ENCODE measurements at regions not wholly inside any gene's neighbourhood (a gene's known extent, or its start where the extent isn't known, plus 50 kb on each side); places are given as distances from the start of the nearest gene placed in this dataset.
"Not testable (repeated sequence)": the region's sequence is repeated elsewhere in the genome, so short reads cannot be mapped to it uniquely, and the experiment has no call there.

GRCh38 chr16:17983114-17983513 lies 353.4 kb downstream of the NPIPA8 start:
- DNase-seq: no peak

GRCh38 chr16:17977260-17977659 lies 359.3 kb downstream of the NPIPA8 start:
- no peak for DNase-seq

- DNase-seq: peak; percentile 63
Measured at GRCh38 chr16:17972460-17972943, 364.0 kb downstream of the NPIPA8 start.

GRCh38 chr16:17970816-17971331 lies 365.7 kb downstream of the NPIPA8 start:
- DNase-seq: no peak

- DNase-seq: no peak
Measured at GRCh38 chr16:17970157-17970765, 366.3 kb downstream of the NPIPA8 start.

GRCh38 chr16:17965133-17965900 lies 371.2 kb downstream of the NPIPA8 start:
- no peak for DNase-seq

GRCh38 chr16:17964196-17964595 lies 372.3 kb downstream of the NPIPA8 start:
- no peak for DNase-seq

- DNase-seq: no peak
Measured at GRCh38 chr16:17963185-17963836, 373.2 kb downstream of the NPIPA8 start.

GRCh38 chr16:17962726-17963125 lies 373.8 kb downstream of the NPIPA8 start:
- no peak for DNase-seq

GRCh38 chr16:17961822-17962221 lies 374.7 kb downstream of the NPIPA8 start:
- DNase-seq: not testable (repeated sequence)

- DNase-seq: peak; percentile 7
Measured at GRCh38 chr16:17951378-17951777, 385.2 kb downstream of the NPIPA8 start.

- no peak for DNase-seq
Measured at GRCh38 chr16:17949982-17950250, 386.6 kb downstream of the NPIPA8 start.

GRCh38 chr16:17949141-17949981 lies 387.2 kb downstream of the NPIPA8 start:
- DNase-seq: no peak

GRCh38 chr16:17947637-17948036 lies 388.9 kb downstream of the NPIPA8 start:
- no peak for DNase-seq

GRCh38 chr16:17947165-17947564 lies 389.4 kb downstream of the NPIPA8 start:
- DNase-seq: no peak

- DNase-seq: no peak
Measured at GRCh38 chr16:17945080-17945601, 391.4 kb downstream of the NPIPA8 start.

- no peak for DNase-seq
Measured at GRCh38 chr16:17944345-17944744, 392.2 kb downstream of the NPIPA8 start.

GRCh38 chr16:17942067-17942466 lies 394.5 kb downstream of the NPIPA8 start:
- DNase-seq: no peak

GRCh38 chr16:17940584-17941364 lies 395.8 kb downstream of the NPIPA8 start:
- no peak for DNase-seq

- DNase-seq: no peak
Measured at GRCh38 chr16:17939723-17940122, 396.8 kb downstream of the NPIPA8 start.

GRCh38 chr16:17939122-17939536 lies 397.4 kb downstream of the NPIPA8 start:
- peak; percentile 4 for DNase-seq

- DNase-seq: no peak
Measured at GRCh38 chr16:17938546-17938945, 398.0 kb downstream of the NPIPA8 start.
